ENCODE measurements at regions not wholly inside any gene's neighbourhood (a gene's known extent, or its start where the extent isn't known, plus 50 kb on each side); places are given as distances from the start of the nearest gene placed in this dataset.
A peak's percentile ranks its signal among the peaks of the same experiment; 100 is the strongest.

DNA sequence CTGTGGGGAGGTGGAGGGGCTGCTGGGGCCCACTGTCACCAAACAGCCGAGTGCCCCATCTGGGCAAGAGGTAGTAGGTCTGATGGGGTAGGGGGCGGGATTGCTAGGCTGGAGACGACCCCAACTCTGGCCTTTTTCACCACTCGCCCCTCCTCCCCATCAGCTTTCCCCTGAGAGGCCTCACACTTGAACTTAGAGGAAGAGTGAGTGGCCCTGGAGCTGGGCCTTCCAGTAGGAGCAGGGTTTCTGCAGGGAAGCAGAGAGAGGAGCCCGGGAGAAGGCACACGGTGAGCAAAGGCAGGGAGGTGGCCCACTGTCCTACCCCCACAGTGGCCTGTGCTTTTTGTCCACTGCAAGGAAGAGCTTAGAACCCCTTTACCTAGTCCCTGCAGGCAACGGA is 111.9 kb upstream of the WNT4 start:
- Histone ChIP-seq H2AFZ (0 out of 2 replicates have a peak overlapping the region, but pooled peaks have one; percentile 52), H4K20me1 (replicated peaks; ENCODE audit: insufficient read depth) (no peaks in the 10 kb centered on the region), H3K4me3 (no peak overlapping the region), H3K27ac (ENCODE audit: low read depth) (no peak overlapping the region), H3F3A (replicated peaks; ENCODE audit: low read depth) (no peaks in the 10 kb centered on the region), H3K36me3 (ENCODE audit: insufficient read depth) (no peaks in the 10 kb centered on the region), H3K4me2 (no peak overlapping the region), H3K9me2 (ENCODE audit: insufficient read depth) (no peaks in the 10 kb centered on the region), H3K4me1 (ENCODE audit: insufficient read depth) (peaks cover 14% of the 10 kb centered on the region; the same call in 1 of the 2 replicates), H3K27me3 (ENCODE audit: insufficient read depth) (no peaks in the 10 kb centered on the region), H3K79me2 (replicated peaks; ENCODE audit: insufficient read depth) (no peaks in the 10 kb centered on the region)
- H3K4me3 Mint-ChIP-seq, result no peak overlapping the region
- no peaks in the 10 kb centered on the region for H3K9me3 Mint-ChIP-seq
- no peak; the same call in 2 of the 3 replicates for ATAC-seq
- TF ChIP-seq, protein P1, sequence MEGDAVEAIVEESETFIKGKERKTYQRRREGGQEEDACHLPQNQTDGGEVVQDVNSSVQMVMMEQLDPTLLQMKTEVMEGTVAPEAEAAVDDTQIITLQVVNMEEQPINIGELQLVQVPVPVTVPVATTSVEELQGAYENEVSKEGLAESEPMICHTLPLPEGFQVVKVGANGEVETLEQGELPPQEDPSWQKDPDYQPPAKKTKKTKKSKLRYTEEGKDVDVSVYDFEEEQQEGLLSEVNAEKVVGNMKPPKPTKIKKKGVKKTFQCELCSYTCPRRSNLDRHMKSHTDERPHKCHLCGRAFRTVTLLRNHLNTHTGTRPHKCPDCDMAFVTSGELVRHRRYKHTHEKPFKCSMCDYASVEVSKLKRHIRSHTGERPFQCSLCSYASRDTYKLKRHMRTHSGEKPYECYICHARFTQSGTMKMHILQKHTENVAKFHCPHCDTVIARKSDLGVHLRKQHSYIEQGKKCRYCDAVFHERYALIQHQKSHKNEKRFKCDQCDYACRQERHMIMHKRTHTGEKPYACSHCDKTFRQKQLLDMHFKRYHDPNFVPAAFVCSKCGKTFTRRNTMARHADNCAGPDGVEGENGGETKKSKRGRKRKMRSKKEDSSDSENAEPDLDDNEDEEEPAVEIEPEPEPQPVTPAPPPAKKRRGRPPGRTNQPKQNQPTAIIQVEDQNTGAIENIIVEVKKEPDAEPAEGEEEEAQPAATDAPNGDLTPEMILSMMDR (conservative IDR thresholded peaks at IDR 0.05; ENCODE audit: low read depth in 2 of 2), result no peak
- TF ChIP-seq ZNF114 (CRISPR knock-in tag; IDR thresholded peaks at IDR 0.05) (no peak), EZH2phosphoT487 (IDR thresholded peaks at IDR 0.05; ENCODE audit: unreplicated experiment) (no peak), ETS1 (IDR thresholded peaks at IDR 0.05) (no peak), CREB1 (CRISPR knock-in tag; IDR thresholded peaks at IDR 0.05; ENCODE audit: low read depth) (no peak), STAT1 (IDR thresholded peaks at IDR 0.05; ENCODE audit: unreplicated experiment) (no peak), JUNB (IDR thresholded peaks at IDR 0.05; ENCODE audit: unreplicated experiment) (no peak), ZNF331 (CRISPR knock-in tag; IDR thresholded peaks at IDR 0.05; ENCODE audit: low read depth) (no peak), EZH2 (IDR thresholded peaks at IDR 0.05; ENCODE audit: low read depth, unreplicated experiment) (no peak)
- TF ChIP-seq, protein P2, sequence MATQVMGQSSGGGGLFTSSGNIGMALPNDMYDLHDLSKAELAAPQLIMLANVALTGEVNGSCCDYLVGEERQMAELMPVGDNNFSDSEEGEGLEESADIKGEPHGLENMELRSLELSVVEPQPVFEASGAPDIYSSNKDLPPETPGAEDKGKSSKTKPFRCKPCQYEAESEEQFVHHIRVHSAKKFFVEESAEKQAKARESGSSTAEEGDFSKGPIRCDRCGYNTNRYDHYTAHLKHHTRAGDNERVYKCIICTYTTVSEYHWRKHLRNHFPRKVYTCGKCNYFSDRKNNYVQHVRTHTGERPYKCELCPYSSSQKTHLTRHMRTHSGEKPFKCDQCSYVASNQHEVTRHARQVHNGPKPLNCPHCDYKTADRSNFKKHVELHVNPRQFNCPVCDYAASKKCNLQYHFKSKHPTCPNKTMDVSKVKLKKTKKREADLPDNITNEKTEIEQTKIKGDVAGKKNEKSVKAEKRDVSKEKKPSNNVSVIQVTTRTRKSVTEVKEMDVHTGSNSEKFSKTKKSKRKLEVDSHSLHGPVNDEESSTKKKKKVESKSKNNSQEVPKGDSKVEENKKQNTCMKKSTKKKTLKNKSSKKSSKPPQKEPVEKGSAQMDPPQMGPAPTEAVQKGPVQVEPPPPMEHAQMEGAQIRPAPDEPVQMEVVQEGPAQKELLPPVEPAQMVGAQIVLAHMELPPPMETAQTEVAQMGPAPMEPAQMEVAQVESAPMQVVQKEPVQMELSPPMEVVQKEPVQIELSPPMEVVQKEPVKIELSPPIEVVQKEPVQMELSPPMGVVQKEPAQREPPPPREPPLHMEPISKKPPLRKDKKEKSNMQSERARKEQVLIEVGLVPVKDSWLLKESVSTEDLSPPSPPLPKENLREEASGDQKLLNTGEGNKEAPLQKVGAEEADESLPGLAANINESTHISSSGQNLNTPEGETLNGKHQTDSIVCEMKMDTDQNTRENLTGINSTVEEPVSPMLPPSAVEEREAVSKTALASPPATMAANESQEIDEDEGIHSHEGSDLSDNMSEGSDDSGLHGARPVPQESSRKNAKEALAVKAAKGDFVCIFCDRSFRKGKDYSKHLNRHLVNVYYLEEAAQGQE (IDR thresholded peaks at IDR 0.05; ENCODE audit: unreplicated experiment), result no peak
- TF ChIP-seq, protein P3, sequence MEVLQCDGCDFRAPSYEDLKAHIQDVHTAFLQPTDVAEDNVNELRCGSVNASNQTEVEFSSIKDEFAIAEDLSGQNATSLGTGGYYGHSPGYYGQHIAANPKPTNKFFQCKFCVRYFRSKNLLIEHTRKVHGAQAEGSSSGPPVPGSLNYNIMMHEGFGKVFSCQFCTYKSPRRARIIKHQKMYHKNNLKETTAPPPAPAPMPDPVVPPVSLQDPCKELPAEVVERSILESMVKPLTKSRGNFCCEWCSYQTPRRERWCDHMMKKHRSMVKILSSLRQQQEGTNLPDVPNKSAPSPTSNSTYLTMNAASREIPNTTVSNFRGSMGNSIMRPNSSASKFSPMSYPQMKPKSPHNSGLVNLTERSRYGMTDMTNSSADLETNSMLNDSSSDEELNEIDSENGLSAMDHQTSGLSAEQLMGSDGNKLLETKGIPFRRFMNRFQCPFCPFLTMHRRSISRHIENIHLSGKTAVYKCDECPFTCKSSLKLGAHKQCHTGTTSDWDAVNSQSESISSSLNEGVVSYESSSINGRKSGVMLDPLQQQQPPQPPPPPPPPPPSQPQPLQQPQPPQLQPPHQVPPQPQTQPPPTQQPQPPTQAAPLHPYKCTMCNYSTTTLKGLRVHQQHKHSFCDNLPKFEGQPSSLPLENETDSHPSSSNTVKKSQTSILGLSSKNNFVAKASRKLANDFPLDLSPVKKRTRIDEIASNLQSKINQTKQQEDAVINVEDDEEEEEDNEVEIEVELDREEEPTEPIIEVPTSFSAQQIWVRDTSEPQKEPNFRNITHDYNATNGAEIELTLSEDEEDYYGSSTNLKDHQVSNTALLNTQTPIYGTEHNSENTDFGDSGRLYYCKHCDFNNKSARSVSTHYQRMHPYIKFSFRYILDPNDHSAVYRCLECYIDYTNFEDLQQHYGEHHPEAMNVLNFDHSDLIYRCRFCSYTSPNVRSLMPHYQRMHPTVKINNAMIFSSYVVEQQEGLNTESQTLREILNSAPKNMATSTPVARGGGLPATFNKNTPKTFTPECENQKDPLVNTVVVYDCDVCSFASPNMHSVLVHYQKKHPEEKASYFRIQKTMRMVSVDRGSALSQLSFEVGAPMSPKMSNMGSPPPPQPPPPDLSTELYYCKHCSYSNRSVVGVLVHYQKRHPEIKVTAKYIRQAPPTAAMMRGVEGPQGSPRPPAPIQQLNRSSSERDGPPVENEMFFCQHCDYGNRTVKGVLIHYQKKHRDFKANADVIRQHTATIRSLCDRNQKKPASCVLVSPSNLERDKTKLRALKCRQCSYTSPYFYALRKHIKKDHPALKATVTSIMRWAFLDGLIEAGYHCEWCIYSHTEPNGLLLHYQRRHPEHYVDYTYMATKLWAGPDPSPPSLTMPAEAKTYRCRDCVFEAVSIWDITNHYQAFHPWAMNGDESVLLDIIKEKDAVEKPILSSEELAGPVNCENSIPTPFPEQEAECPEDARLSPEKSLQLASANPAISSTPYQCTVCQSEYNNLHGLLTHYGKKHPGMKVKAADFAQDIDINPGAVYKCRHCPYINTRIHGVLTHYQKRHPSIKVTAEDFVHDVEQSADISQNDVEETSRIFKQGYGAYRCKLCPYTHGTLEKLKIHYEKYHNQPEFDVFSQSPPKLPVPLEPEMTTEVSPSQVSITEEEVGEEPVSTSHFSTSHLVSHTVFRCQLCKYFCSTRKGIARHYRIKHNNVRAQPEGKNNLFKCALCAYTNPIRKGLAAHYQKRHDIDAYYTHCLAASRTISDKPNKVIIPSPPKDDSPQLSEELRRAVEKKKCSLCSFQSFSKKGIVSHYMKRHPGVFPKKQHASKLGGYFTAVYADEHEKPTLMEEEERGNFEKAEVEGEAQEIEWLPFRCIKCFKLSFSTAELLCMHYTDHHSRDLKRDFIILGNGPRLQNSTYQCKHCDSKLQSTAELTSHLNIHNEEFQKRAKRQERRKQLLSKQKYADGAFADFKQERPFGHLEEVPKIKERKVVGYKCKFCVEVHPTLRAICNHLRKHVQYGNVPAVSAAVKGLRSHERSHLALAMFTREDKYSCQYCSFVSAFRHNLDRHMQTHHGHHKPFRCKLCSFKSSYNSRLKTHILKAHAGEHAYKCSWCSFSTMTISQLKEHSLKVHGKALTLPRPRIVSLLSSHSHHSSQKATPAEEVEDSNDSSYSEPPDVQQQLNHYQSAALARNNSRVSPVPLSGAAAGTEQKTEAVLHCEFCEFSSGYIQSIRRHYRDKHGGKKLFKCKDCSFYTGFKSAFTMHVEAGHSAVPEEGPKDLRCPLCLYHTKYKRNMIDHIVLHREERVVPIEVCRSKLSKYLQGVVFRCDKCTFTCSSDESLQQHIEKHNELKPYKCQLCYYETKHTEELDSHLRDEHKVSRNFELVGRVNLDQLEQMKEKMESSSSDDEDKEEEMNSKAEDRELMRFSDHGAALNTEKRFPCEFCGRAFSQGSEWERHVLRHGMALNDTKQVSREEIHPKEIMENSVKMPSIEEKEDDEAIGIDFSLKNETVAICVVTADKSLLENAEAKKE (CRISPR knock-in tag; IDR thresholded peaks at IDR 0.05), result no peak
- peaks cover 54% of the 10 kb centered on the region for H3K4me1 Mint-ChIP-seq
- DNase-seq (ENCODE audit: low spot score), result no peak
- no peaks in the 10 kb centered on the region; the same call in 2 of the 3 replicates for H3K36me3 Mint-ChIP-seq (ENCODE audit: low read depth)
- H3K27ac Mint-ChIP-seq, result no peak overlapping the region
- H3K27me3 Mint-ChIP-seq (ENCODE audit: insufficient read depth, low read depth, poor library complexity), result peaks cover 27% of the 10 kb centered on the region
